Fibroblast of mammary gland (primary cell): ENCODE measurements at regions not wholly inside any gene's neighbourhood (a gene's known extent, or its start where the extent isn't known, plus 50 kb on each side); places are given as distances from the start of the nearest gene placed in this dataset.

Experiments used
- DNase-seq: peaks from one replicate; pipeline ENCODE4 v3.0.0-alpha.2; 2010; ENCODE audit warnings: low read depth
- H3K4me3 ChIP-seq: 2 replicates; pipeline ENCODE4 v1.5.1; 2011; ENCODE audit warnings: low read depth, mild to moderate bottlenecking, low read length, moderate library complexity; ENCODE audit not compliant: control insufficient read depth
- CTCF ChIP-seq: conservative IDR thresholded peaks from 2 replicates; pipeline ENCODE4 v1.5.1; 2011; ENCODE audit warnings: low read depth, low read length, inconsistent platforms; ENCODE audit not compliant: control insufficient read depth, insufficient read depth

- no peak overlapping the region for H3K4me3 ChIP-seq
- DNase-seq, result peak; percentile 38
- TF ChIP-seq CTCF, result no peak
Observed at GRCh38 chr5:67350618-67351201, 154.1 kb upstream of the CD180 start.

GRCh38 chr5:67350185-67350584 is 153.6 kb upstream of the CD180 start:
- no peak for TF ChIP-seq CTCF
- DNase-seq, result no peak
- H3K4me3 ChIP-seq, result no peak overlapping the region

- H3K4me3 ChIP-seq, result no peak overlapping the region
- no peak for DNase-seq
- TF ChIP-seq CTCF, result no peak
Observed at GRCh38 chr5:67347821-67348220, 151.2 kb upstream of the CD180 start.

GRCh38 chr5:67346611-67347010 is 150.0 kb upstream of the CD180 start:
- TF ChIP-seq CTCF, result no peak
- no peak for DNase-seq
- no peak overlapping the region for H3K4me3 ChIP-seq

- DNase-seq, result no peak
- TF ChIP-seq CTCF, result no peak
- H3K4me3 ChIP-seq, result no peak overlapping the region
Observed at GRCh38 chr5:67344870-67345269, 148.3 kb upstream of the CD180 start.

GRCh38 chr5:67343835-67344234 is 147.2 kb upstream of the CD180 start:
- DNase-seq, result no peak
- no peak overlapping the region for H3K4me3 ChIP-seq
- no peak for TF ChIP-seq CTCF

- no peak for DNase-seq
- no peak overlapping the region for H3K4me3 ChIP-seq
- TF ChIP-seq CTCF, result no peak
Observed at GRCh38 chr5:67341478-67341877, 144.9 kb upstream of the CD180 start.
